Astrocyte (in vitro differentiated cells and primary cell): ENCODE measurements at regions not wholly inside any gene's neighbourhood (a gene's known extent, or its start where the extent isn't known, plus 50 kb on each side); places are given as distances from the start of the nearest gene placed in this dataset.

Experiments
- EZH2 ChIP-seq: IDR thresholded peaks from 2 replicates; pipeline ENCODE4 v1.6.1; 2012; ENCODE audit warnings: mild to moderate bottlenecking, low read length, inconsistent platforms; ENCODE audit not compliant: insufficient read depth
- TF ChIP-seq, protein P1 (sequence below): IDR thresholded peaks from 2 replicates; pipeline ENCODE4 v1.5.1; 2011; ENCODE audit warnings: low read depth, mild to moderate bottlenecking, inconsistent platforms, low read length, moderate library complexity; ENCODE audit not compliant: insufficient read depth

DNA sequence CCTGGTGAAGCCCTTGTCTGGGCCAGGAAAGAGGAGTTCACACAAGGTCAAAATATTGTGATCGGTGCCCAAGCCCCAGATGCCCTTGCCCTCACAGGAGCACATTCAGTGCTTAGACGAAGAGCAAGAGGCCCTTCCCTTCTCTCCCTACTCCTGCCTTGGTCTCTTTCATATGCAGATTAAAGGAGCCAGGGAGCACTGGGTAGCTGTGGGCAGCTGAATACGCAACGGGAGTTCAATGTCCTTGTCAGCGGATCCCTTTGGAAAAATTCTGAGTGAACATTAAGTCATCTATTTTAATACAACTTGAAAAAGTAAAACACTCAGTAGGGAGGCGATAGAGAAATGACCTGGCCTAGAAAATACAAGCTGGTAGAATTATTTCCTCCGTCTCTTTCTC, 1489.4 kb downstream of the AACS start:
- TF ChIP-seq, protein P1, sequence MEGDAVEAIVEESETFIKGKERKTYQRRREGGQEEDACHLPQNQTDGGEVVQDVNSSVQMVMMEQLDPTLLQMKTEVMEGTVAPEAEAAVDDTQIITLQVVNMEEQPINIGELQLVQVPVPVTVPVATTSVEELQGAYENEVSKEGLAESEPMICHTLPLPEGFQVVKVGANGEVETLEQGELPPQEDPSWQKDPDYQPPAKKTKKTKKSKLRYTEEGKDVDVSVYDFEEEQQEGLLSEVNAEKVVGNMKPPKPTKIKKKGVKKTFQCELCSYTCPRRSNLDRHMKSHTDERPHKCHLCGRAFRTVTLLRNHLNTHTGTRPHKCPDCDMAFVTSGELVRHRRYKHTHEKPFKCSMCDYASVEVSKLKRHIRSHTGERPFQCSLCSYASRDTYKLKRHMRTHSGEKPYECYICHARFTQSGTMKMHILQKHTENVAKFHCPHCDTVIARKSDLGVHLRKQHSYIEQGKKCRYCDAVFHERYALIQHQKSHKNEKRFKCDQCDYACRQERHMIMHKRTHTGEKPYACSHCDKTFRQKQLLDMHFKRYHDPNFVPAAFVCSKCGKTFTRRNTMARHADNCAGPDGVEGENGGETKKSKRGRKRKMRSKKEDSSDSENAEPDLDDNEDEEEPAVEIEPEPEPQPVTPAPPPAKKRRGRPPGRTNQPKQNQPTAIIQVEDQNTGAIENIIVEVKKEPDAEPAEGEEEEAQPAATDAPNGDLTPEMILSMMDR: no peak
- no peak for TF ChIP-seq EZH2
